Activated CD4-positive, alpha-beta T cell treated with anti-CD3 and anti-CD28 coated beads, Interleukin-2, amount 10 ng/mL, durations not matched to agents 7 days and 5 days (primary cell): ENCODE measurements at regions not wholly inside any gene's neighbourhood (a gene's known extent, or its start where the extent isn't known, plus 50 kb on each side); places are given as distances from the start of the nearest gene placed in this dataset.

Source experiments
- CTCF ChIA-PET: fragments of 350-600 bp; sonication (Branson Sonifier 250); formaldehyde crosslinking; loops from one replicate; lab custom pipeline; 2021; ENCODE audit warnings: antibody characterized with exemption; lab: Charles Lee
- POLR2A ChIA-PET: fragments of 350-600 bp; sonication (Branson Sonifier 250); formaldehyde crosslinking; loops from one replicate; lab custom pipeline; 2021; ENCODE audit warnings: antibody characterized with exemption; lab: Charles Lee
- DNase-seq: peaks from one replicate; pipeline ENCODE4 v3.0.0-alpha.2; 2020
- H3K27ac Mint-ChIP-seq: one replicate; pipeline ENCODE4 v1.8.0; 2021; ENCODE audit warnings: mild to moderate bottlenecking, moderate library complexity, mixed read lengths
- H3K27me3 Mint-ChIP-seq: one replicate; pipeline ENCODE4 v1.8.0; 2021; ENCODE audit warnings: mixed read lengths
- H3K36me3 Mint-ChIP-seq: one replicate; pipeline ENCODE4 v1.8.0; 2021; ENCODE audit warnings: low read depth, mixed read lengths
- H3K4me1 Mint-ChIP-seq: one replicate; pipeline ENCODE4 v1.8.0; 2021; ENCODE audit warnings: mixed read lengths
- H3K4me3 Mint-ChIP-seq: one replicate; pipeline ENCODE4 v1.8.0; 2021; ENCODE audit warnings: mild to moderate bottlenecking, moderate library complexity, mixed read lengths
- H3K9me3 Mint-ChIP-seq: one replicate; pipeline ENCODE4 v1.8.0; 2021; ENCODE audit warnings: mixed read lengths

GRCh38 chr18:47724186-47724975 lies 206.1 kb downstream of the SMAD2 start:
- H3K27me3 Mint-ChIP-seq: no peaks in the 10 kb centered on the region
- H3K4me3 Mint-ChIP-seq: no peak overlapping the region
- ChIA-PET POLR2A (no interaction called here), CTCF (interaction anchor here (0.6 kb wide), 1 partner anchor 231 kb away, joined by 4 read pairs; no protein-coding TSS in a partner anchor)
- no peaks in the 10 kb centered on the region for H3K9me3 Mint-ChIP-seq
- H3K4me1 Mint-ChIP-seq: no peaks in the 10 kb centered on the region
- H3K36me3 Mint-ChIP-seq: no peaks in the 10 kb centered on the region
- DNase-seq: no peak
- H3K27ac Mint-ChIP-seq: no peak overlapping the region

- Mint-ChIP-seq H3K9me3 (no peaks in the 10 kb centered on the region), H3K4me1 (no peaks in the 10 kb centered on the region), H3K27ac (no peak overlapping the region), H3K4me3 (no peak overlapping the region), H3K36me3 (no peaks in the 10 kb centered on the region), H3K27me3 (no peaks in the 10 kb centered on the region)
- ChIA-PET CTCF (no interaction called here), POLR2A (no interaction called here)
- DNase-seq: no peak
Observed at GRCh38 chr18:47721876-47722275, 208.6 kb downstream of the SMAD2 start.

- H3K4me1 Mint-ChIP-seq: no peaks in the 10 kb centered on the region
- POLR2A ChIA-PET: no interaction called here
- H3K4me3 Mint-ChIP-seq: no peak overlapping the region
- peaks cover 2% of the 10 kb centered on the region for H3K27me3 Mint-ChIP-seq
- no peak for DNase-seq
- H3K27ac Mint-ChIP-seq: no peak overlapping the region
- no peaks in the 10 kb centered on the region for H3K36me3 Mint-ChIP-seq
- CTCF ChIA-PET: no interaction called here
- no peaks in the 10 kb centered on the region for H3K9me3 Mint-ChIP-seq
Observed at GRCh38 chr18:47720741-47721140, 209.7 kb downstream of the SMAD2 start.

GRCh38 chr18:47719096-47719780 lies 211.2 kb downstream of the SMAD2 start:
- no peaks in the 10 kb centered on the region for H3K36me3 Mint-ChIP-seq
- no peaks in the 10 kb centered on the region for H3K4me1 Mint-ChIP-seq
- ChIA-PET POLR2A (no interaction called here), CTCF (interaction anchor here (1.4 kb wide), 1 partner anchor 30 kb away, joined by 3 read pairs; no protein-coding TSS in a partner anchor)
- DNase-seq: no peak
- no peak overlapping the region for H3K4me3 Mint-ChIP-seq
- no peak overlapping the region for H3K27ac Mint-ChIP-seq
- no peaks in the 10 kb centered on the region for H3K9me3 Mint-ChIP-seq
- H3K27me3 Mint-ChIP-seq: peaks cover 3% of the 10 kb centered on the region

- POLR2A ChIA-PET: no interaction called here
- Mint-ChIP-seq H3K36me3 (no peaks in the 10 kb centered on the region), H3K4me1 (no peaks in the 10 kb centered on the region), H3K27me3 (peaks cover 3% of the 10 kb centered on the region), H3K27ac (no peak overlapping the region), H3K4me3 (no peak overlapping the region), H3K9me3 (no peaks in the 10 kb centered on the region)
- CTCF ChIA-PET: no interaction called here
- no peak for DNase-seq
Observed at GRCh38 chr18:47718646-47719045, 211.8 kb downstream of the SMAD2 start.

GRCh38 chr18:47717257-47717656 lies 213.2 kb downstream of the SMAD2 start:
- ChIA-PET POLR2A (no interaction called here), CTCF (no interaction called here)
- no peak overlapping the region for H3K27ac Mint-ChIP-seq
- H3K9me3 Mint-ChIP-seq: no peaks in the 10 kb centered on the region
- no peaks in the 10 kb centered on the region for H3K36me3 Mint-ChIP-seq
- no peak for DNase-seq
- peaks cover 3% of the 10 kb centered on the region for H3K27me3 Mint-ChIP-seq
- no peak overlapping the region for H3K4me3 Mint-ChIP-seq
- no peaks in the 10 kb centered on the region for H3K4me1 Mint-ChIP-seq

- Mint-ChIP-seq H3K4me1 (no peaks in the 10 kb centered on the region), H3K4me3 (no peak overlapping the region), H3K27me3 (peaks cover 3% of the 10 kb centered on the region), H3K36me3 (no peaks in the 10 kb centered on the region), H3K27ac (no peak overlapping the region), H3K9me3 (no peaks in the 10 kb centered on the region)
- DNase-seq: no peak
- POLR2A ChIA-PET: no interaction called here
- CTCF ChIA-PET: no interaction called here
Observed at GRCh38 chr18:47716632-47717185, 213.8 kb downstream of the SMAD2 start.

GRCh38 chr18:47710451-47710850 lies 220.0 kb downstream of the SMAD2 start:
- H3K36me3 Mint-ChIP-seq: no peaks in the 10 kb centered on the region
- H3K4me3 Mint-ChIP-seq: no peak overlapping the region
- ChIA-PET CTCF (interaction anchor here (0.6 kb wide), 1 partner anchor 607 kb away, joined by 4 read pairs; no protein-coding TSS in a partner anchor), POLR2A (no interaction called here)
- no peaks in the 10 kb centered on the region for H3K9me3 Mint-ChIP-seq
- no peaks in the 10 kb centered on the region for H3K4me1 Mint-ChIP-seq
- no peak overlapping the region for H3K27ac Mint-ChIP-seq
- H3K27me3 Mint-ChIP-seq: peaks cover 3% of the 10 kb centered on the region
- no peak for DNase-seq

- no peaks in the 10 kb centered on the region for H3K9me3 Mint-ChIP-seq
- no peaks in the 10 kb centered on the region for H3K36me3 Mint-ChIP-seq
- no peak overlapping the region for H3K27ac Mint-ChIP-seq
- CTCF ChIA-PET: interaction anchor here (0.6 kb wide), 1 partner anchor 608 kb away, joined by 4 read pairs; no protein-coding TSS in a partner anchor
- H3K4me1 Mint-ChIP-seq: no peaks in the 10 kb centered on the region
- peaks cover 5% of the 10 kb centered on the region for H3K27me3 Mint-ChIP-seq
- no peak overlapping the region for H3K4me3 Mint-ChIP-seq
- no peak for DNase-seq
- POLR2A ChIA-PET: no interaction called here
Observed at GRCh38 chr18:47709556-47709955, 220.9 kb downstream of the SMAD2 start.

GRCh38 chr18:47708206-47708605 lies 222.3 kb downstream of the SMAD2 start:
- H3K27me3 Mint-ChIP-seq: peaks cover 5% of the 10 kb centered on the region
- no peaks in the 10 kb centered on the region for H3K9me3 Mint-ChIP-seq
- no peaks in the 10 kb centered on the region for H3K36me3 Mint-ChIP-seq
- no peaks in the 10 kb centered on the region for H3K4me1 Mint-ChIP-seq
- no peak overlapping the region for H3K4me3 Mint-ChIP-seq
- POLR2A ChIA-PET: no interaction called here
- CTCF ChIA-PET: no interaction called here
- DNase-seq: no peak
- no peak overlapping the region for H3K27ac Mint-ChIP-seq

GRCh38 chr18:47701134-47701533 lies 229.3 kb downstream of the SMAD2 start:
- Mint-ChIP-seq H3K36me3 (no peaks in the 10 kb centered on the region), H3K27me3 (peaks cover 14% of the 10 kb centered on the region), H3K9me3 (no peaks in the 10 kb centered on the region), H3K27ac (no peak overlapping the region), H3K4me1 (no peaks in the 10 kb centered on the region), H3K4me3 (no peak overlapping the region)
- ChIA-PET POLR2A (no interaction called here), CTCF (interaction anchor here (0.6 kb wide), 1 partner anchor 110 kb away, joined by 3 read pairs; no protein-coding TSS in a partner anchor)
- DNase-seq: no peak

GRCh38 chr18:47696870-47697269 lies 233.6 kb downstream of the SMAD2 start:
- H3K27ac Mint-ChIP-seq: no peak overlapping the region
- H3K4me3 Mint-ChIP-seq: no peak overlapping the region
- H3K27me3 Mint-ChIP-seq: peaks cover 13% of the 10 kb centered on the region
- no peaks in the 10 kb centered on the region for H3K4me1 Mint-ChIP-seq
- CTCF ChIA-PET: no interaction called here
- H3K9me3 Mint-ChIP-seq: no peaks in the 10 kb centered on the region
- POLR2A ChIA-PET: no interaction called here
- H3K36me3 Mint-ChIP-seq: no peaks in the 10 kb centered on the region
- no peak for DNase-seq

- Mint-ChIP-seq H3K36me3 (no peaks in the 10 kb centered on the region), H3K9me3 (no peaks in the 10 kb centered on the region), H3K4me3 (no peak overlapping the region), H3K4me1 (no peaks in the 10 kb centered on the region), H3K27me3 (peaks cover 6% of the 10 kb centered on the region), H3K27ac (no peak overlapping the region)
- ChIA-PET CTCF (no interaction called here), POLR2A (no interaction called here)
- no peak for DNase-seq
Observed at GRCh38 chr18:47691611-47692010, 238.8 kb downstream of the SMAD2 start.
